Ectodermal cell (in vitro differentiated cells): ENCODE measurements at regions not wholly inside any gene's neighbourhood (a gene's known extent, or its start where the extent isn't known, plus 50 kb on each side); places are given as distances from the start of the nearest gene placed in this dataset.

Experiments
- H3K27ac ChIP-seq: 2 replicates; pipeline ENCODE4 v1.7.0; 2013; ENCODE audit warnings: mild to moderate bottlenecking, low read depth, low read length; ENCODE audit not compliant: insufficient read depth, poor library complexity, severe bottlenecking
- H3K27me3 ChIP-seq: 2 replicates; pipeline ENCODE4 v1.7.0; 2013; ENCODE audit warnings: mild to moderate bottlenecking, low read length; ENCODE audit not compliant: insufficient read depth, control insufficient read depth, poor library complexity, severe bottlenecking
- H3K36me3 ChIP-seq: one replicate; pipeline ENCODE4 v1.7.0; 2013; ENCODE audit warnings: low read length; ENCODE audit not compliant: control insufficient read depth, insufficient read depth
- H3K4me1 ChIP-seq: one replicate; pipeline ENCODE4 v1.7.0; 2013; ENCODE audit warnings: low read length; ENCODE audit not compliant: control insufficient read depth, insufficient read depth
- H3K4me3 ChIP-seq: 2 replicates; pipeline ENCODE4 v1.7.0; 2013; ENCODE audit warnings: low read depth, low read length, control low read depth; ENCODE audit not compliant: insufficient read depth
- H3K9me3 ChIP-seq: 2 replicates; pipeline ENCODE4 v1.7.0; 2013; ENCODE audit warnings: mild to moderate bottlenecking, low read length, moderate library complexity; ENCODE audit not compliant: control insufficient read depth
- WGBS, 2 experiments: methylation state at CpG; one replicate each; pipeline ENCODE4 v1.1.7; 2013; ENCODE audit warnings: missing lambda C conversion rate in 2 of 2; 5-methylcytosine and 5-hydroxymethylcytosine counted together

DNA sequence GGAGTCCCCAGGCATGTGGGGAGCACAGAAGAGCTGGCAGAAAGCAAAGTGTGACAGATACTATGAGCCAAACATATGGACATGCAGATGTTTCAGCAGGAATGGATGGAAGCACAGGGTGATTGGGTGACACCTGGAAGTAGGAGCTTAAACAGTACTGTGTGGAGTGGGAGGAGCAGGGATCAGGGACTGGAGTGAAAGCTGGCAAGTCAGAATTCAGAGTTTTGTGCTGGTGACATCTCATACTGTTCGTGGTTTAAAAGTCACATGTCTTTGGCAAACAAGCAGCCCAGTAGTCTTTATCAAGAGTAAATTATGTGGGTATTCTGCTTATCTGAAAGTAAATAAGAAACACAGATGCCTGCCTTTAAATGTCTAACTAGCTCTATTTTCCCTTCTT is 408.2 kb downstream of the COG6 start:
- Histone ChIP-seq H3K27me3 (no peaks in the 10 kb centered on the region), H3K36me3 (no peaks in the 10 kb centered on the region), H3K4me3 (no peak overlapping the region), H3K4me1 (no peaks in the 10 kb centered on the region), H3K27ac (no peak overlapping the region), H3K9me3 (no peaks in the 10 kb centered on the region)
- 81 to 94% methylated on average over 1 of the region's 1 CpG for WGBS, 2 experiments

DNA sequence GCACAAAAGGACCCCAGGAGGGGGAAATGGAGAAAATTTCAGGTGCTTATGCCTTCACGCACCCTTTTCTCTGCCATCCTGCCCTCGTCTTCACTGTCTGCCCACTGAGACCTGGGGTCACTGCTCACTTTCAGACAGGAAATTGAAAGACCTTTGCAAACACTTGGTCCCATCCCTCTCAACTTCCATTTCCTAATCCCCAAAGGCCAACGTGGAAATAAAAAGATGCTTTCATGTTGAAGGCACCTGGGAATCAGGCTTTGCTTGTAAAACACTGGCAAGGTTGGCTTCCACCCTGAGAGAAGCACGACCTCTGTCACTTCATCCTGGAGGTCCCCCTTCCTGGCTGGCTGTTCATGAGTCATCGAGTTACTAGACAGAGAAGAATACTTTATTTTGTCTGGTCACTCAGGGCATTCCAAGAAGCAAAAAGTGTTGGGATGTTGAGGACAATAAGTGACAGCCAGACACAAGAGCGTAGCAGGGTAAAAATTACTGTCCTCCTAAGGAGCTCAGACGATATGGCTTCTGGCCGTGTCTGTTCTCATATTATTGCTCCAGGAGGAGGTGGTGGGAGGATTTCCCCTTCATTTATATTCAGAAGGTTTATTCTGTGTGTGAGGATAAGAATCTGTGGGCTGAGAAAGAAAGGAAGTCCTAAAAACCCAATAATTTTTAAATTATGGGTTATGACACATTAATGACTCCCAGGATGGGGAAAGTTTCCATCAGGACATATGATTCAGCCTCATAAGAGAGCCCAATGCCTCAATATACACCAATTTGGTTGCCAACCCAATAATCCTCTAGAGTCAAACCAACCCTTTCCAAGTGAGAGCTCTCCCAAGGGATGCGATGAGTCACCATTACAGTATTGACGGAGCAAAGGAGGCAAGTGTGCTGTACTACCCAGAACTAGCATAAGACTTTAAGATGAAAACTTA is 409.0 kb downstream of the COG6 start:
- H3K36me3 ChIP-seq: no peaks in the 10 kb centered on the region
- WGBS, 2 experiments: 91% methylated on average over 10 of the region's 10 CpGs
- no peak overlapping the region for H3K27ac ChIP-seq
- no peaks in the 10 kb centered on the region for H3K9me3 ChIP-seq
- H3K4me1 ChIP-seq: no peaks in the 10 kb centered on the region
- no peaks in the 10 kb centered on the region for H3K27me3 ChIP-seq
- H3K4me3 ChIP-seq: no peak overlapping the region

DNA sequence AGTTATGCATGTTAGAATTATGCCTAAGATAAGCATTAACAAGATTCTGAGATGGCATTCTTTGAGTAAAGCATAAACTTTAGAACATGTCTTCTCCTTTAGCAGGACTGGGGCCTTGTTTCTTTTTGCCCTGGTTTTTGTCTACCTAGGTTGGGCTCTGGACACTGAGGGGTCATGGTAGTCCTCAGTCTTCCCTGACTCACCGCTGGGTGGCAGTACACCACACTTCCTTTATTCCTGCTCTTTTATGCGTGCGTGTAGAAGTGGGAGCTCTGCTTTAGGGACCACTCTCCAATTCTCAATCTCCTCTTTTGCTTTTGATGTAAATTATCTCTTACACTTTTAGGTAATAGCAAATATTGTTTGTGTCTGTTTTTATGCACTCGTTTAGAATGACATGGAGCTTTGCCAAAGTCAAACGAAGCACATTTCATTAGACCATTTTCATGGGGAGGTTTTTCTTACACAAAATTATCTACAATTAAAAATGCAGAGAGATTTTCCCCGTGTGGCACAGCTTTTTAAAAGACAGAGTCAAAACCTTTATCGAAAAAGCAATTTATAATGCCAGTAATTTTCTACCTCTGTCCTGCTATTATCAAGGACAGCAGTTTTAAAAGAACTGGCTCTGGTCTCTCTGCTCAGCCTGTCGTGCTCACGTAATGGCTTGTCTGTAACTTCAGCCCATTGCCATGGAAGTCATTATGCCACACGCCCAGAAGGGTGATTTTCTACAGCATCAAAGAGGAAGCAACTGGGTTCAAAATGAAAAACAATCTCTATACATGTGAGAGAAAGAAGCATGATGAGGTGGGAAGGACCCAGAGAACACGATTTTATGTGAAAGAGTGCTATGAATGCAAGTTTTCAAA is 413.9 kb downstream of the COG6 start:
- H3K9me3 ChIP-seq: no peaks in the 10 kb centered on the region
- no peaks in the 10 kb centered on the region for H3K27me3 ChIP-seq
- peaks cover 3% of the 10 kb centered on the region for H3K4me1 ChIP-seq
- H3K27ac ChIP-seq: no peak overlapping the region
- H3K36me3 ChIP-seq: no peaks in the 10 kb centered on the region
- 51 to 65% methylated on average over 6 to 11 of the region's 11 CpGs for WGBS, 2 experiments
- no peak overlapping the region for H3K4me3 ChIP-seq

DNA sequence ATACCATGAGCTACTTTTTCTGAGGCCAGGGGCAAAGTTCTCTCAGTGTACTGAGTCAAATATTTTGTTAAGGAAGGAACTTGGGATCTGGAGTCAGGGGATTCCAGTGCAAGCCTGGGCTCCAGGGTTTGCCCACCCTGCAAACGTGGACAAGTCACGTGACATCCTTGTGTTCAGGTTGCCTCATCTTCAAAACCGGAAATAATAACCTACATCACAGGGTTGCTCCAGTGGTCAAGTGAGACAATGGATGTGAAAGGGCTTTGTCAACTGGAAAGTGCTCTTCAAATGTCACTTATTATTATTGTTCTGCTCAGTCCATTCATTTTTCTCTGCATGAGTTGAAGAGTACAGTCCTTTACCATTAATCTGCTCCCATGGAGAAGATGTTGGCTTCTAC is 414.9 kb downstream of the COG6 start:
- Histone ChIP-seq H3K9me3 (no peaks in the 10 kb centered on the region), H3K27ac (no peak overlapping the region), H3K36me3 (no peaks in the 10 kb centered on the region), H3K4me1 (peaks cover 5% of the 10 kb centered on the region), H3K27me3 (no peaks in the 10 kb centered on the region), H3K4me3 (no peak overlapping the region)
- 93 to 100% methylated on average over 3 of the region's 3 CpGs for WGBS, 2 experiments

DNA sequence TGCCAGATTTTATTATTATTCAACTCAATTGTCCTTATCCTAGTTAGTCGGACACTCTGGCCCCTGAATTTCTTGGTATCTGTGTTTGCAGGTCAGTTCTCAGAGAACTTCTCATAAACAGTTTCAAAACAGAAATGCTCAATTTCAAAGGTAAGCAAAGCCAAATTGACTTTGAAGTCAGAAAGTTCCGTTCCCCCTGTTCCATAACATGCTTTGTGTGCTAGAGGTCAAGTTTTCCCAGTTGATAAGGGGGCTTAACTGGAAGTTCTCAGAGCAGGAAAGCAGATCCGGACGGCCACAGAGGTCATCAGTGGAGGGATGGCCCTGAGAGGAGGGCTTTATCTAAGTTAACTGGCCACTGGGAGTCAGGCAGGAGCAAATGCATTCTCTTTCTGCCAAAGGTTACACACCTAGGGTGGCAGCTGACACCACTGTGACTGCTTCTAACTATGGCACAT is 417.2 kb downstream of the COG6 start:
- H3K27ac ChIP-seq: no peak overlapping the region
- peaks cover 5% of the 10 kb centered on the region for H3K4me1 ChIP-seq
- 90 to 91% methylated on average over 4 of the region's 4 CpGs for WGBS, 2 experiments

DNA sequence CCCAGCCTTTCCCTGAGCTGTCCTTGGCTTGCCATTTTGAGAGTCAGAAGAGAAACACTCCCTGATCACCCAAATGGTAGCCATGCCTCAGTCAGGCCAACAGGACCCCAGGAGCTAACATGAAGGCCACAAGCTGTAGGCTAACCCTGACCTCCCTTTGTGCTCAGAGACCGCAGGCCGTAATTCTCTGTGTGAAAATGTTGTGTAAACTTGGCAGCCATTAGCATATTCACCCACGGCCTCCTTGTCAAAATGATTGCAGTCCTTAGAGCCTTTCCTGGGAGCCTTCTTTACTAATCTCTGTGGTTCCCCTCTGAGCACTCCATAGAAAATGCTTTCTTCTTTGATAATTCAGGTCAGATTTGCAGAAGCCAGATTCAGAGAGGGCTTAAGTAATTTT is 418.9 kb downstream of the COG6 start:
- 18 to 22% methylated on average over 3 of the region's 3 CpGs for whole genome bisulfite sequencing, 2 experiments
- H3K4me3 ChIP-seq: no peak overlapping the region
- peaks cover 5% of the 10 kb centered on the region for H3K4me1 ChIP-seq
- no peaks in the 10 kb centered on the region for H3K36me3 ChIP-seq
- H3K27ac ChIP-seq: no peak overlapping the region
- H3K27me3 ChIP-seq: no peaks in the 10 kb centered on the region
- no peaks in the 10 kb centered on the region for H3K9me3 ChIP-seq

More for the DNA sequence above, 417.2 kb downstream of the COG6 start:
- Histone ChIP-seq H3K27me3 (no peaks in the 10 kb centered on the region), H3K4me3 (no peak overlapping the region), H3K9me3 (no peaks in the 10 kb centered on the region), H3K36me3 (no peaks in the 10 kb centered on the region)

DNA sequence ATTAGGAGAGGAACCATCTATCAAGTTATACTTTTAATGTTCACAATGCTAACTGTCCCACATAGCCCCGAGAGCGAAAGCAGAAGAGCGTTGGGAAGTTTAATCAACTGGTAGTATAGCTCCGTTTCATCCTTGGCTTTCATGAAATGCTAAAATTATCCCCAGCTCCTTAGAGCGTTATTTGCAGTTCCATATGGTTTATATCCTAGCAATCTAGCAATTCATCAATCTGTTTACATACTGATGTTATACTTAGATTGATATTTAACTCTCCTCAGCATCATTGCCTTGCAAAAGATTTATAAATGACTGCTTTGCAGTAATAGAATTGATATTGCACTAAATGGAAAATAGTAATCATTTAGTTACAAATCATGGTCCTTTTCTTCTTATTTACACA is 419.8 kb downstream of the COG6 start:
- H3K36me3 ChIP-seq: no peaks in the 10 kb centered on the region
- H3K4me3 ChIP-seq: no peak overlapping the region
- peaks cover 5% of the 10 kb centered on the region for H3K4me1 ChIP-seq
- WGBS, 2 experiments: 92 to 96% methylated on average over 4 to 5 of the region's 5 CpGs
- H3K27ac ChIP-seq: no peak overlapping the region
- H3K27me3 ChIP-seq: no peaks in the 10 kb centered on the region
- H3K9me3 ChIP-seq: no peaks in the 10 kb centered on the region

DNA sequence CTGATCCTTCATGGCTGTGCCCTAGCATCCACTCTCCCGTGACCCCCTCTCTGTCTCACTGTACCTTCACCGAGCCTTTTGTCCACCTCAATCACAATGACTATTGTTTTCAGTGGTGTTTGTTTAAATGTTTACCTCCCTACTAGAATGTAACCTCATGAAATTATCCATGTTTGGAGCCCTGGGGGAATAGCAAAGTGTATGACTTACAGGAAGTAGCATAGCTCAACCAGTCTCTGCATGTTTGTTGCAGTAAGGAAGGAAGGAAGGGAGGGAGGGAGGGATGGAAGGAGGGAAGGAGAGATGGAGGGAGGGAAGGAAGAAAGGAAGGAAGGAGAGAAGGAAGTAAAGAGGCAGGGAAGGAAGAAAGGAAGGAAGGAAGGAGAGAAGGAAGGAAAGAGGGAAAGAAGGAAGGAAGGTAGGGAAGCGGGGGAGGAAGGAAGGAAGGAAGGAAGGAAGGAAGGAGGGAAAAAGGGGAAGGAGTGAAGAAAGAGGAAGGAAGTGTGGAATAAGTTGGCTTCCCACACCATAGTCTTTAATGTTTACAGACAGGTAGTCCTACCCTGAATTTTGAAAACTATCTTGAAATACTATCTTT is 421.4 kb downstream of the COG6 start:
- no peaks in the 10 kb centered on the region for H3K36me3 ChIP-seq
- 97% methylated on average over 2 of the region's 3 CpGs for WGBS, 2 experiments
- H3K27me3 ChIP-seq: no peaks in the 10 kb centered on the region

DNA sequence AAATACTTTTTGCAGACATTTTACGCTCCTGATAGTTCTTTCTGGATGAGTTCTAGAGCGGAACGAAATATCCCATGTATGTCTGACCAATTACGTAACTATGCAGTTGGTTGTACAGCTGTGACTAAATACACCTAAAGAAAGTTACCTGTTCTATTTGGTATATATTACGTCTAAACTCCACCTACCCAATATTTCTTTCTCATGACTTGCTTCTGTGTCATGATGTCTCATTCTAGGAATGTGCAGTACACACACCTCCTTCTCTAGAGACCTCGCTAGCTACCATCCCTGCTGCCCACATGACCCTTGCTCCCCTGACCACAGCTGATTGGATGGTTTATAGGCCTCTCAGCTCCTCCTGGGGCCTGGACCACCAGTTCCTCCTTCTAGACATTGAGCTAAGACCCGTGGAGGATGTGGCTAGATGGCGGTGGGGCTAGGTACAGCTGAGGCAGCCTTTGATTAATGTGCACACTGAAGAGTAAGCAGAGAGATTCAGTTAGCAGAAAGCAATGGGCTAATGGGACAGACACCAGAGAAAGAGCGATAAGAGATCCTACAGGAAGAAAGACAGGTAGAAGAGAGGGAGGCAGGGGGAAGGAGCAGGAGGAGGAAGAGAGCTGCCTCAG is 422.1 kb downstream of the COG6 start:
- WGBS, 2 experiments: 95 to 96% methylated on average over 9 of the region's 9 CpGs
- Histone ChIP-seq H3K4me3 (no peak overlapping the region), H3K36me3 (no peaks in the 10 kb centered on the region), H3K9me3 (no peaks in the 10 kb centered on the region), H3K27ac (no peak overlapping the region), H3K27me3 (no peaks in the 10 kb centered on the region), H3K4me1 (peaks cover 5% of the 10 kb centered on the region)

More for the DNA sequence above, 421.4 kb downstream of the COG6 start:
- Histone ChIP-seq H3K4me1 (peaks cover 5% of the 10 kb centered on the region), H3K4me3 (no peak overlapping the region), H3K27ac (no peak overlapping the region), H3K9me3 (no peaks in the 10 kb centered on the region)
